CD4-positive, alpha-beta T cell treated with Interferon alpha-2 for 1 hour (primary cell): ENCODE measurements at regions not wholly inside any gene's neighbourhood (a gene's known extent, or its start where the extent isn't known, plus 50 kb on each side); places are given as distances from the start of the nearest gene placed in this dataset.

ENCODE experiments used
- DNase-seq, 2 donors: peaks; one replicate each; pipeline ENCODE4 v3.0.0-alpha.2; 2020 to 2022

- no peak for DNase-seq
These were observed 62.0 kb downstream of the ENGASE start for GRCh38 chr17:79136596-79136995.
